PC-3 (cell line): ENCODE measurements at regions not wholly inside any gene's neighbourhood (a gene's known extent, or its start where the extent isn't known, plus 50 kb on each side); places are given as distances from the start of the nearest gene placed in this dataset.

ENCODE experiments used
- ATAC-seq: fragments of 200-7000 bp; cut with Tn5 transposase; 2 replicates; pipeline ENCODE4 v1.9.1; 2020; ENCODE audit warnings: mild to moderate bottlenecking, moderate library complexity
- BruUV-seq: library from RNA; stranded (reverse); fragments of 400-500 nt; replicated peaks from 2 replicates; lab custom pipeline; 2021; lab: Mats Ljungman, UMichigan
- CTCF ChIA-PET: fragments of 300-600 bp; sonication (Branson Sonifier 250); formaldehyde crosslinking; loops from one replicate; lab custom pipeline; 2022; ENCODE audit warnings: antibody characterized with exemption; lab: Charles Lee
- POLR2A ChIA-PET: fragments of 300-600 bp; sonication (Branson Sonifier 250); formaldehyde crosslinking; loops from one replicate; lab custom pipeline; 2022; ENCODE audit warnings: antibody characterized with exemption; ENCODE audit not compliant: unreplicated experiment; lab: Charles Lee
- DNase-seq: peaks from one replicate; pipeline ENCODE4 v3.0.0-alpha.2; 2015
- H2AFZ ChIP-seq: fragments of 300-600 bp; sonication (generic); 2 replicates; pipeline ENCODE4 v1.6.0; 2016; ENCODE audit warnings: antibody characterized with exemption, low read length
- H3F3A ChIP-seq: fragments of 300-600 bp; sonication (generic); one replicate; pipeline ENCODE4 v1.6.0; 2017; ENCODE audit warnings: antibody characterized with exemption, low read length, control low read depth, mild to moderate bottlenecking; ENCODE audit not compliant: unreplicated experiment
- H3K27ac ChIP-seq: fragments of 300-600 bp; sonication (generic); 2 replicates; pipeline ENCODE4 v1.5.1; 2016; ENCODE audit warnings: mild to moderate bottlenecking, low read length
- H3K27me3 ChIP-seq: fragments of 300-600 bp; sonication (generic); 2 replicates; pipeline ENCODE4 v1.6.1; 2016; ENCODE audit warnings: low read length, mixed read lengths
- H3K36me3 ChIP-seq: fragments of 300-600 bp; sonication (generic); 2 replicates; pipeline ENCODE4 v1.6.1; 2016; ENCODE audit warnings: low read depth, mixed run types, low read length, mixed read lengths
- H3K4me1 ChIP-seq: fragments of 300-600 bp; sonication (generic); 2 replicates; pipeline ENCODE4 v1.5.1; 2016; ENCODE audit warnings: low read length; ENCODE audit not compliant: insufficient read depth
- H3K4me2 ChIP-seq: fragments of 300-600 bp; sonication (generic); 2 replicates; pipeline ENCODE4 v1.6.0; 2016; ENCODE audit warnings: low read length
- H3K4me3 ChIP-seq: fragments of 300-600 bp; sonication (generic); 2 replicates; pipeline ENCODE4 v1.5.1; 2016; ENCODE audit warnings: mild to moderate bottlenecking, low read length, mixed read lengths
- H3K79me2 ChIP-seq: fragments of 300-600 bp; sonication (generic); 2 replicates; pipeline ENCODE4 v1.6.1; 2017; ENCODE audit warnings: low read length, mixed read lengths
- H3K9ac ChIP-seq: fragments of 300-600 bp; sonication (generic); 2 replicates; pipeline ENCODE4 v1.6.0; 2016; ENCODE audit warnings: mild to moderate bottlenecking, low read length
- H3K9me2 ChIP-seq: fragments of 300-600 bp; sonication (generic); replicated peaks from 2 replicates; pipeline ENCODE4 v1.6.1; 2016; ENCODE audit warnings: mixed run types, low read length, mixed read lengths
- H3K9me3 ChIP-seq: fragments of 300-600 bp; sonication (generic); 2 replicates; pipeline ENCODE4 v1.6.1; 2016; ENCODE audit warnings: low read length, mixed read lengths
- H4K20me1 ChIP-seq: fragments of 300-600 bp; sonication (generic); 2 replicates; pipeline ENCODE4 v1.6.1; 2016; ENCODE audit warnings: low read length, mixed read lengths
- CTCF ChIP-seq: fragments of 300-600 bp; sonication (generic); conservative IDR thresholded peaks from 2 replicates; pipeline ENCODE4 v1.5.1; 2017; ENCODE audit warnings: antibody characterized with exemption, low read depth, mild to moderate bottlenecking, low read length
- EZH2 ChIP-seq: fragments of 300-600 bp; sonication (generic); IDR thresholded peaks from one replicate; pipeline ENCODE4 v1.6.1; 2017; ENCODE audit warnings: antibody characterized with exemption, mild to moderate bottlenecking, low read length; ENCODE audit not compliant: unreplicated experiment
- EZH2phosphoT487 ChIP-seq: fragments of 300-600 bp; sonication (generic); IDR thresholded peaks from 2 replicates; pipeline ENCODE4 v1.6.1; 2018; ENCODE audit warnings: mild to moderate bottlenecking, antibody characterized with exemption, low read length, borderline replicate concordance
- intact Hi-C: fragments of 100-400 bp; cut with micrococcal nuclease; formaldehyde crosslinking; loops from 2 replicates; pipeline ENCODE4 v1.9.0; 2023

- no peak overlapping the region for H3K27ac ChIP-seq
- BruUV-seq: no TSS peak
- H3K4me1 ChIP-seq: no peaks in the 10 kb centered on the region
- H2AFZ ChIP-seq: no peak overlapping the region
- no peaks in the 10 kb centered on the region for H3F3A ChIP-seq
- H3K27me3 ChIP-seq: no peaks in the 10 kb centered on the region
- no peak for ATAC-seq
- H3K4me3 ChIP-seq: no peak overlapping the region
- H3K9ac ChIP-seq: no peak overlapping the region
- CTCF ChIA-PET: no interaction called here
- POLR2A ChIA-PET: no interaction called here
- no peaks in the 10 kb centered on the region for H3K9me3 ChIP-seq
- no peaks in the 10 kb centered on the region for H3K36me3 ChIP-seq
- intact Hi-C loops: no loop called here
- no peaks in the 10 kb centered on the region for H3K79me2 ChIP-seq
- TF ChIP-seq EZH2: no peak
- TF ChIP-seq EZH2phosphoT487: no peak
- TF ChIP-seq CTCF: no peak
- H3K4me2 ChIP-seq: no peak overlapping the region
- no peak for DNase-seq
- no peaks in the 10 kb centered on the region for H3K9me2 ChIP-seq
- H4K20me1 ChIP-seq: no peaks in the 10 kb centered on the region
Observed at GRCh38 chr10:111275091-111275490, 198.3 kb downstream of the ADRA2A start.

GRCh38 chr10:111277661-111278060 lies 200.8 kb downstream of the ADRA2A start:
- no peaks in the 10 kb centered on the region for H3K27me3 ChIP-seq
- H3K4me3 ChIP-seq: no peak overlapping the region
- no peaks in the 10 kb centered on the region for H3K4me1 ChIP-seq
- no peaks in the 10 kb centered on the region for H3K36me3 ChIP-seq
- no peak overlapping the region for H3K27ac ChIP-seq
- DNase-seq (no peak), ATAC-seq (no peak)
- H2AFZ ChIP-seq: no peak overlapping the region
- H3K9ac ChIP-seq: no peak overlapping the region
- no peaks in the 10 kb centered on the region for H4K20me1 ChIP-seq
- no peaks in the 10 kb centered on the region for H3K79me2 ChIP-seq
- no TSS peak for BruUV-seq
- no peaks in the 10 kb centered on the region for H3F3A ChIP-seq
- H3K4me2 ChIP-seq: no peak overlapping the region
- intact Hi-C loops: no loop called here
- TF ChIP-seq EZH2 (no peak), CTCF (no peak), EZH2phosphoT487 (no peak)
- ChIA-PET CTCF (no interaction called here), POLR2A (no interaction called here)
- no peaks in the 10 kb centered on the region for H3K9me3 ChIP-seq
- no peaks in the 10 kb centered on the region for H3K9me2 ChIP-seq

- TF ChIP-seq EZH2 (no peak), CTCF (no peak), EZH2phosphoT487 (no peak)
- intact Hi-C loops: no loop called here
- H3K4me2 ChIP-seq: no peak overlapping the region
- no peak overlapping the region for H3K27ac ChIP-seq
- no peak for DNase-seq
- no peak for ATAC-seq
- H3K9me3 ChIP-seq: no peaks in the 10 kb centered on the region
- CTCF ChIA-PET: no interaction called here
- H3K4me3 ChIP-seq: no peak overlapping the region
- no peaks in the 10 kb centered on the region for H3K79me2 ChIP-seq
- no TSS peak for BruUV-seq
- H2AFZ ChIP-seq: no peak overlapping the region
- POLR2A ChIA-PET: no interaction called here
- H3K4me1 ChIP-seq: no peaks in the 10 kb centered on the region
- H4K20me1 ChIP-seq: no peaks in the 10 kb centered on the region
- H3K9ac ChIP-seq: no peak overlapping the region
- H3K27me3 ChIP-seq: no peaks in the 10 kb centered on the region
- H3K36me3 ChIP-seq: no peaks in the 10 kb centered on the region
- no peaks in the 10 kb centered on the region for H3F3A ChIP-seq
- H3K9me2 ChIP-seq: no peaks in the 10 kb centered on the region
Observed at GRCh38 chr10:111278266-111278665, 201.4 kb downstream of the ADRA2A start.
